D341Med (cell line): ENCODE measurements at regions not wholly inside any gene's neighbourhood (a gene's known extent, or its start where the extent isn't known, plus 50 kb on each side); places are given as distances from the start of the nearest gene placed in this dataset.
"Not testable (repeated sequence)": the region's sequence is repeated elsewhere in the genome, so short reads cannot be mapped to it uniquely, and the experiment has no call there.

Experiments
- DNase-seq: peaks from one replicate; pipeline ENCODE4 v3.0.0; 2012; ENCODE audit warnings: low spot score

GRCh38 chr3:69688400-69688799, 50.9 kb upstream of the MITF start:
- no peak for DNase-seq

- DNase-seq: no peak
Measured at GRCh38 chr3:69687641-69688040, 51.6 kb upstream of the MITF start.

- no peak for DNase-seq
Measured at GRCh38 chr3:69686056-69686455, 53.2 kb upstream of the MITF start.

- no peak for DNase-seq
Measured at GRCh38 chr3:69684309-69684961, 54.8 kb upstream of the MITF start.

- DNase-seq: no peak
Measured at GRCh38 chr3:69683082-69683806, 56.0 kb upstream of the MITF start.

GRCh38 chr3:69677456-69677855, 61.8 kb upstream of the MITF start:
- not testable (repeated sequence) for DNase-seq

GRCh38 chr3:69675786-69676530, 63.3 kb upstream of the MITF start:
- DNase-seq: no peak

GRCh38 chr3:69674752-69675151, 64.5 kb upstream of the MITF start:
- no peak for DNase-seq

- peak; percentile 38 for DNase-seq
Measured at GRCh38 chr3:69671082-69671952, 67.9 kb upstream of the MITF start.

GRCh38 chr3:69669070-69669469, 70.2 kb upstream of the MITF start:
- DNase-seq: no peak

GRCh38 chr3:69665026-69665737, 74.1 kb upstream of the MITF start:
- peak; percentile 78 for DNase-seq

- DNase-seq: no peak
Measured at GRCh38 chr3:69660631-69661030, 78.6 kb upstream of the MITF start.

- no peak for DNase-seq
Measured at GRCh38 chr3:69659180-69659910, 79.9 kb upstream of the MITF start.

GRCh38 chr3:69658514-69659140, 80.6 kb upstream of the MITF start:
- DNase-seq: no peak

GRCh38 chr3:69657030-69657429, 82.2 kb upstream of the MITF start:
- not testable (repeated sequence) for DNase-seq

- DNase-seq: no peak
Measured at GRCh38 chr3:69651765-69652164, 87.5 kb upstream of the MITF start.

GRCh38 chr3:69650066-69650419, 89.2 kb upstream of the MITF start:
- DNase-seq: no peak

GRCh38 chr3:69649120-69650065, 89.9 kb upstream of the MITF start:
- DNase-seq: no peak

- DNase-seq: no peak
Measured at GRCh38 chr3:69648126-69648525, 91.1 kb upstream of the MITF start.
